Thymus (tissue), 11 donors: ENCODE measurements at regions not wholly inside any gene's neighbourhood (a gene's known extent, or its start where the extent isn't known, plus 50 kb on each side); places are given as distances from the start of the nearest gene placed in this dataset.

ENCODE experiments used
- DNase-seq, 9 donors: peaks; one replicate each; pipeline ENCODE4 v3.0.0-alpha.2; 2013; ENCODE audit warnings: low spot score in 9 of 9, low read depth in 6 of 9, missing footprints in 1 of 9
- H3K27ac ChIP-seq, 2 donors: one replicate each; pipeline ENCODE4 v1.5.1; 2013; ENCODE audit warnings: control low read depth in 1 of 2, low read depth in 1 of 2, low read length in 1 of 2, mild to moderate bottlenecking in 1 of 2, moderate library complexity in 1 of 2
- H3K27me3 ChIP-seq, 2 donors: one replicate each; pipeline ENCODE4 v1.5.1; 2013; ENCODE audit warnings: low read length in 1 of 2; ENCODE audit not compliant: control insufficient read depth in 2 of 2, insufficient read depth in 1 of 2
- H3K36me3 ChIP-seq, 2 donors: one replicate each; pipeline ENCODE4 v1.5.1; 2013; ENCODE audit warnings: low read length in 1 of 2, mild to moderate bottlenecking in 1 of 2, moderate library complexity in 1 of 2; ENCODE audit not compliant: control insufficient read depth in 2 of 2, insufficient read depth in 2 of 2
- H3K4me1 ChIP-seq, 2 donors: one replicate each; pipeline ENCODE4 v1.5.1; 2013; ENCODE audit warnings: low read length in 2 of 2; ENCODE audit not compliant: control insufficient read depth in 2 of 2, insufficient read depth in 2 of 2
- H3K4me3 ChIP-seq, 2 donors: one replicate each; pipeline ENCODE4 v1.5.1; 2013; ENCODE audit warnings: low read length in 2 of 2, control low read depth in 1 of 2, mild to moderate bottlenecking in 1 of 2
- H3K9me3 ChIP-seq, 2 donors: one replicate each; pipeline ENCODE4 v1.5.1; 2013; ENCODE audit warnings: low read length in 1 of 2, mild to moderate bottlenecking in 1 of 2; ENCODE audit not compliant: control insufficient read depth in 2 of 2, insufficient read depth in 1 of 2
- WGBS: extraction: QIAGEN DNeasy Blood & Tissue Kit; methylation state at CpG from one replicate; pipeline ENCODE4 v1.1.7; 2013; 5-methylcytosine and 5-hydroxymethylcytosine counted together
- donor health status: healthy.

GRCh38 chrX:22351966-22352365, 79.3 kb downstream of the CBLL2 start:
- Histone ChIP-seq H3K9me3 (no peaks in the 10 kb centered on the region), H3K27me3 (no peaks in the 10 kb centered on the region), H3K4me3 (no peak overlapping the region), H3K4me1 (no peaks in the 10 kb centered on the region), H3K27ac (no peak overlapping the region), H3K36me3 (no peaks in the 10 kb centered on the region)
- WGBS = 83% methylated on average over 4 of the region's 4 CpGs
- DNase-seq = no peak

GRCh38 chrX:22357621-22358020, 84.9 kb downstream of the CBLL2 start:
- no peaks in the 10 kb centered on the region for H3K9me3 ChIP-seq
- WGBS = 92% methylated on average over 2 of the region's 2 CpGs
- no peak for DNase-seq
- no peaks in the 10 kb centered on the region for H3K36me3 ChIP-seq
- H3K4me1 ChIP-seq = no peaks in the 10 kb centered on the region
- no peak overlapping the region for H3K4me3 ChIP-seq
- no peak overlapping the region for H3K27ac ChIP-seq
- no peaks in the 10 kb centered on the region for H3K27me3 ChIP-seq

GRCh38 chrX:22360129-22360528, 87.4 kb downstream of the CBLL2 start:
- H3K4me3 ChIP-seq = no peak overlapping the region
- no peaks in the 10 kb centered on the region for H3K36me3 ChIP-seq
- no peaks in the 10 kb centered on the region for H3K9me3 ChIP-seq
- no peak overlapping the region for H3K27ac ChIP-seq
- 97% methylated on average over 3 of the region's 3 CpGs for WGBS
- no peaks in the 10 kb centered on the region for H3K27me3 ChIP-seq
- no peak for DNase-seq
- H3K4me1 ChIP-seq = no peaks in the 10 kb centered on the region

- WGBS = 91% methylated on average over 3 of the region's 3 CpGs
- Histone ChIP-seq H3K27me3 (no peaks in the 10 kb centered on the region), H3K27ac (no peak overlapping the region), H3K36me3 (no peaks in the 10 kb centered on the region), H3K4me3 (no peak overlapping the region), H3K9me3 (no peaks in the 10 kb centered on the region), H3K4me1 (no peaks in the 10 kb centered on the region)
- DNase-seq = no peak
Observed at GRCh38 chrX:22365460-22365859, 92.7 kb downstream of the CBLL2 start.

- no peak for DNase-seq
- Histone ChIP-seq H3K4me1 (no peaks in the 10 kb centered on the region), H3K9me3 (no peaks in the 10 kb centered on the region), H3K4me3 (no peak overlapping the region), H3K27ac (no peak overlapping the region), H3K36me3 (no peaks in the 10 kb centered on the region), H3K27me3 (no peaks in the 10 kb centered on the region)
- WGBS = 100% methylated on average over 1 of the region's 1 CpG
Observed at GRCh38 chrX:22366166-22366702, 93.5 kb downstream of the CBLL2 start.

- DNase-seq = no peak
- H3K36me3 ChIP-seq = no peaks in the 10 kb centered on the region
- WGBS = 86% methylated on average over 4 of the region's 4 CpGs
Observed at GRCh38 chrX:22366906-22367305, 94.2 kb downstream of the CBLL2 start.

GRCh38 chrX:22373094-22373493, 100.4 kb downstream of the CBLL2 start:
- Histone ChIP-seq H3K27ac (no peak overlapping the region), H3K4me3 (no peak overlapping the region), H3K9me3 (no peaks in the 10 kb centered on the region), H3K27me3 (no peaks in the 10 kb centered on the region), H3K36me3 (no peaks in the 10 kb centered on the region), H3K4me1 (no peaks in the 10 kb centered on the region)
- DNase-seq = no peak
- WGBS = 93% methylated on average over 3 of the region's 3 CpGs

More at GRCh38 chrX:22366906-22367305, 94.2 kb downstream of the CBLL2 start:
- H3K27ac ChIP-seq = no peak overlapping the region
- no peak overlapping the region for H3K4me3 ChIP-seq
- H3K4me1 ChIP-seq = no peaks in the 10 kb centered on the region
- no peaks in the 10 kb centered on the region for H3K9me3 ChIP-seq
- no peaks in the 10 kb centered on the region for H3K27me3 ChIP-seq

- no peak for DNase-seq
- no peaks in the 10 kb centered on the region for H3K4me1 ChIP-seq
- H3K36me3 ChIP-seq = no peaks in the 10 kb centered on the region
- H3K27ac ChIP-seq = no peak overlapping the region
- no peak overlapping the region for H3K4me3 ChIP-seq
- WGBS = 86% methylated on average over 1 of the region's 1 CpG
- H3K9me3 ChIP-seq = no peaks in the 10 kb centered on the region
- H3K27me3 ChIP-seq = no peaks in the 10 kb centered on the region
Observed at GRCh38 chrX:22373766-22374165, 101.1 kb downstream of the CBLL2 start.

- no peak for DNase-seq
- Histone ChIP-seq H3K4me3 (no peak overlapping the region), H3K27ac (no peak overlapping the region), H3K36me3 (no peaks in the 10 kb centered on the region), H3K27me3 (no peaks in the 10 kb centered on the region), H3K4me1 (no peaks in the 10 kb centered on the region), H3K9me3 (no peaks in the 10 kb centered on the region)
- 89% methylated on average over 2 of the region's 2 CpGs for WGBS
Observed at GRCh38 chrX:22376369-22376768, 103.7 kb downstream of the CBLL2 start.

GRCh38 chrX:22378296-22378695, 105.6 kb downstream of the CBLL2 start:
- Histone ChIP-seq H3K4me1 (no peaks in the 10 kb centered on the region), H3K9me3 (no peaks in the 10 kb centered on the region), H3K27me3 (no peaks in the 10 kb centered on the region), H3K36me3 (no peaks in the 10 kb centered on the region), H3K4me3 (no peak overlapping the region), H3K27ac (no peak overlapping the region)
- 89% methylated on average over 4 of the region's 4 CpGs for WGBS
- DNase-seq = no peak
